ENCODE measurements at regions not wholly inside any gene's neighbourhood (a gene's known extent, or its start where the extent isn't known, plus 50 kb on each side); places are given as distances from the start of the nearest gene placed in this dataset.

DNA sequence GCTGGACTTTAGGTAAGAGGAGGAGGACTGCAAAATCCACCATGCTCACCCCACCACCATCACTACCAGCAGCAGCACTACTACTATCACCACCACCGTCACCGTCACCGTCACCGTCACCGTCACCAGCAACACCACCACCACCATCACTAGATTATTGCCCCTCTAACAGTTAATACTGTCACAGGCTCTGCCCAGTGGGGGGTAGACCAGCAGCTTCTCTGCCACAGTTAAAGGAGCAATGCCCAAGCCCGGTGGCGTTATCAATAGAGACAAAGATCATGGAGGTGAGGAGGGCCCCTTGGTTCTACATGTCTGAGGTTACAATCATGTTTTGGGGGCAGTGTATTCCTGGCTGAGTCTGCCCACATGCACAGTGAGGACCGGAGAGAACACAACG lies 184.4 kb upstream of the DYNLRB2 start:
- no peak for DNase-seq (ENCODE audit: low read depth in 2 of 2)

DNA sequence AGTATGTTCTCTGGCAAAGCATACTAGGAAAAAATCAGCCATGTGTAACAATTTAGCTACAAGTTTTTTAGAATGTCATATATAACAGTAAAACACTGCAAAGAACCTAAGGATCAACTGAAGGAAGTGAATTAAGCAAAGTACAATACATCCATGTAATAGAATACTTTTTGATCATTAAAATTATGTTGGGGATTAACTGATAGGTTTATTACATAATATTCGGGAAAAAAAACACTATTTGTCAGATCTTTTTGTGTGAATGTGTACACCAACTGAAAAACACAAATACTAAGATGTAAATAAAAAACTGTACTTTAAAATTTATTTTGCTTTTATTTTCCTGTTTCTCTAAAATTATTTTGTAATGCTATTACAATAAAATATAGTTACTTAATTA lies 185.5 kb upstream of the DYNLRB2 start:
- DNase-seq (ENCODE audit: low read depth in 2 of 2): no peak

DNA sequence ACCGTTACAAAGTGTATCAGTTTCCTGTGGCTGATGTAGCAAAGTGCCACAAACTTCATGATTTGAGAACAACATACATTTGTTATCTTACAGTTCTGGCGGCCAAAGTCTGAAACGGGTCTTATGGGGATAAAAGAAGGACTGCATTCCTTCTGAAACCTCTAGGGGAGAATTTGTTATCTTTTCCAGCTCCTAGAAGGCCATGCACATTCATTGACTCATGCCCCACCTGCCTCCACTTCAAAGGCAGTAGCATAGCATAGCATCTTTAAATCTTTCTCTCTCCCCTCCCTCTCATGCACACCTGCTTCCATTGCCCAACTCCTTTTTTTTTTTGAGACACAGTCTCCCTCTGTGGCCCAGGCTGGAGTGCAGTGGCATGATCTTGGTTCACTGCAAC lies 190.7 kb upstream of the DYNLRB2 start:
- DNase-seq (ENCODE audit: low read depth in 2 of 2): no peak

DNA sequence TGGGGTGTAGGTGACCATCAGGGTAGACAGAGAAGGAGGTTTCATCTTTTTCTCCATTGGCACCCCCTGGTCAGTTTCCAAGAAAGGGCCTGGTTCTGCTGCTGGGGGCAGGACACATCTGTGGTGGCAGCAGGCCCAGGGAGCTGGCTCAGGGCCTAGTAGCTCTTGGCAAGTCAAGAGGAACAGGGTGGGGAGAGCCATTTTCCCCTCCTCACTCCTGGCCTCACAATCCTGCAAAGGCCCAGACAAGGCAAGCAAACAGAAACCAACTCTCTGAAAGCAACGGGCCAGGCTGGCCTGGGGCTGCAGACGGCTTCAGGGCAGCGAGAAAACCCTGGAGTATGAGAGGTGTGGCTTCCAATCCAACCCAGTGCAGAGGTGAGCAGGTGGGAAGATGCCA lies 192.9 kb upstream of the DYNLRB2 start:
- no peak for DNase-seq (ENCODE audit: low read depth in 2 of 2)

DNA sequence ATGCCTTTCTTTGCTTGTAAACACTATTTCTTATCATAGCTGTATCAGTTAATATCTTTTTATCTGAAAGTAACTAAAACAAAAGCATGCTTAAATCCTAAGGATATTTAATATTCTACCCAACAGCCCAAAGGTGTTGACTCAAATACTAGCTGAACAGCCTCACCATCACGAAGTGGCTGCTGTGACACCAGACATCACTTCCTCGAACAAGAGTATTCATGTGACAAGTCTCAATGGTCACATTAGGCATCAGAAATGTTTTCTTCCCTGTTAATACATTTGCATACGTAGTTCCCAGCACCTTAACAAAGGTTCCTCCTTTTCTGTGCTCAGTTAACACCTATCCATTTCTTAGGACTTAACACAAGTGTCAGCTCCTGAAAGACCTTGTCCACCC lies 193.8 kb upstream of the DYNLRB2 start:
- no peak for DNase-seq (ENCODE audit: low read depth in 2 of 2)

DNA sequence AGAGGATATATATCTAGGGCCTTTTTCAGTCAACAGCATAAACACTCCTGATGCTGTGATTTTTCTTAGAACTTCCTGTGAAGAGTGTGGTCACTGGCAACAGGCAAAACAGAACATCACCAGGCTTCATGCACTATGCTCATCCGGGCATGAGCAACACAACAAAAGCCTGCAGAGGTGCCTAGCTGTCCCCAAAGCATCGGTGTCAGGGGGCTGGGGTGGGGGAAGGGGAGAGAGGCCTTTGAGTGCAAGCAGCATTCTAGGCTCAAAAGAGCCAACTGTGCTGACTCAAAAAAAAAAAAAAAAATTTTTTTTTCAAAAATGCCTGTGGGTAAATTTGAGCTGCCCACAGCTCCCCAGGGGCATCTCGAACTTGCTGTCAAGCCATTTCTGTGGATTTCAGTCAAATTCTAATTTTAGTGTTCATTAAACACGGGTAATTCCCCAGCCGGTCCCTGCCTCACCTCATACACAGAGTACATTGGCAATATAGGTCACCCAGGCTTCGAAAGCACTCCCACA lies 194.6 kb upstream of the DYNLRB2 start:
- DNase-seq (ENCODE audit: low read depth in 2 of 2): no peak

DNA sequence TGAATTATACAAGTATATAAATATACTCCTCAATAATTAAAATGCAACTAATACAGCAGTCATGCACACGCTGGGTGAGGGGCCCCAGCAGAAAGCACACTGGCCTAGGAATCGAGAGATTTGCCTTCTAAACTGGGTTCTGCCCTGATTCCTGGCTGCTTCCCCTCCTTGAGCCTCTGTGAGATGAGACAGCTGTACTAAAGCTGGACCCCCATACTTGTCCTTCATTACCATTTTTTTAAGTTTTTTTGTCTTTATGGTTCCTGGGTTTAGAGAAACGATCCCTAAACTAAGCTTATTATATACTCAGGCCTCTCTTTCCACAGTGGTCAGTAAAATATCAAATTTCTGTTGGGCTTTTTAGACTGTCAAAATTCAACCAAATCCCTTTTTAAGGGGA lies 195.1 kb upstream of the DYNLRB2 start:
- DNase-seq (ENCODE audit: low read depth in 2 of 2): no peak

DNA sequence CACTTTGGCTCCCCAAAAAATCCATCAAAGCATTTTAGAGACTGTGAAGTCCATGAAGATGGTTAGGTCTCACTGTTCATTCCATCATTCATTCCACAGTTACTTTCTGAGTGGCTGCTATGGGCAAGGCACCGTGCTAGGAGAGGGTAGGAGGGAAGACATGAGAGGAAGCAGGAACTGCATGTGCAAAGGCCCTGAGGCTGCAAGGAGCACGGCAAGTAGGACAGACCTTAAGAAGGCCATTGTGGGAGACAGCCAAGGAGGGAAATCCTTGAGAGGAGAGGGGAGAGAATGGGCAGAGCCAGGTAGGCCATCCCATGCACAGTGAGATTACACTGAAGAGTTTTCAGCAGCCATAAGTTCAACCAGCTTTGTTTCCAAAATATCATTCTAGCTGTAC lies 196.2 kb upstream of the DYNLRB2 start:
- DNase-seq (ENCODE audit: low read depth in 2 of 2): no peak

DNA sequence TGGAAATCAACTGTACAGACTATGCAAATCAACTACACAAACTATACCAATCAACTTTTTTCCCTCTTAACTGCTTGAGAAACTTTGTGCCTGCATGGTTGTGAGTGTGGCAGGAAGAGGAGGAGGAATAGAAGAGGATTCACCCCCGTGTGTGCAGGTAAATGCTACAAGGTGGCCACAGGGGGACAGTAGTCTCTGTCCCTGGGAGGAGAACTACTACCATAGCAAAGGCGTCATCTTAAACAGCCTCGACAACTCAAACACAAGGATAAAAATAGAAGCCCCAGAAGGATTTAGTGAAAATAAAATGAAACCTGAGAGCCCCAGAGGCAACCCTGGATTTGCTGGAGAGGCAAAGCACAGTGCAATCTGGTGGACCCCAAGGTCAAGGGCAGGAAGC lies 199.5 kb upstream of the DYNLRB2 start:
- DNase-seq (ENCODE audit: low read depth in 2 of 2): no peak

DNA sequence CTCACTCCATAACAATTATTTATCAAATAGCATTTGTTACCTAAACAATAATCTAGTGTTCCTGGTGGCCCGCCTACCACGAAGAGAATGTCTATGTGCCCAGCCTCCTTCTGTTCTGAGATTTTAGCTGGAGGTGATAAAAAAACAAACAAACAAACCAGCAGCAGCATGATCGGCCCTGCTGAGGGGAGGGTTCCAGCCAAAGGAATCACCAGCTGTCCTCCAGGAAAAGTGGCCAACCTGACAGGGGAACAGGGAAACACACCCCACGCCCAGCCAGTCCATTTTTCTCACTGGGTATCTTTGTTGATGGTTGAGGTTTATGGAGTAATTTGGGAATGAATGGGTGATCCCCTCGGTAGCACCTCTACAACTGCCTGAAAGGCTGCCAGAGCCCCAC lies 203.0 kb upstream of the DYNLRB2 start:
- DNase-seq (ENCODE audit: low read depth in 2 of 2): no peak

DNA sequence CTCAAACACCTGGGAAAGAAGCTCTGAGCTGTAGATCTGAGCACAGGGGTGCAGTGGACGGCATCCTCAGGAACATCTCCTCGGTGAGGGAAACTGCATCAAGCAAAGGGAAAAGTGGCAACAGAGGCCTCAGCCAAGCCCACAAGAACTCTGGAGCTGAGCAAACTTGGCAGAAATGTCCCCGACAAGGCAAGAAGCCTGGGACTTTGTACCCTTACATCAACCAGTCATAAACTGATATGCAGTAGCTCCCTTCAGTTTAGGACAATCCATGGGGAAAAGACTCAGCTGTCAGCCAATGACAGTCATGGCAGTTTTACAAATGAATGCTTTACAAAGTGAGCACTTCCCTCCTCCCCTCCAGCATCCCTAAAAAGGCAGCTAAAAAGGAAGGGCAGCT lies 210.0 kb upstream of the DYNLRB2 start:
- DNase-seq (ENCODE audit: low read depth in 2 of 2): no peak

DNA sequence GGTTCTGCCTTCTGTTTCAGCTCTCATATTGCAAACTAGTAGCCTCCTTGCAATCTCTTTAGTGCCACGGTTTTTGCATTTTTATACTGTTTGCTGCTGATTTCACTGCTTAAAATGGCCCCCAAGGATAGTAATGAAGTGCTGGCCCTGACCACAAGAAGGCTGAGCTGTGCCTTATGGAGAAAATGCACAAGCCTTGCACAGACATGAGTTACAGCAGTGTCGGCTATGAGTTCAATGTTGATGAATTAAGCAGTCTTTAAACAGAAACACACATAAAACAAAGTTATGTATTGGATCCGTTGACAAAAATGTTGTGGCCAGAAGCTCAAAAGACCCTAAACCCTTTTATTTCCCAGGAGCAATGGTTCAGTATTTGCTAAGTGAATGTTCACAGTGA lies 210.6 kb upstream of the DYNLRB2 start:
- DNase-seq (ENCODE audit: low read depth in 2 of 2): no peak

DNA sequence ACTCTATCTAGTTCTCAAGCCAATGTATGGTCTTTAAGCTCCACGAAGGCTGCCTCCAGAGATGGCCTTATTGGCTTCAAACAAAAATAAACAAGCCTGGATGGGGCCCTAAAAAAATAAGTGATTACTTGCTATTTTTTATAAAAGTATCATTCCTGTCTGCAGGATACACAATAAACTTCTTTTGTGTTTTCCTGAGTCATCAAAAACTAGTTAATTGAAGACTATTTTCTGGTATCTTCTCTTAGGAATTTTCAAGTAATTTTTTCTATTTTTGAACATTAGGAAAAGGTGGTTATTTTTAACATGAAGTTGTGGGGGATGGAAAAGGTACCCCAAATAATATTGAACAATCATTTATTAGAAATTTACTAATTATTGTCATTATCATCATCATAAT lies 213.1 kb upstream of the DYNLRB2 start:
- DNase-seq (ENCODE audit: low read depth in 2 of 2): no peak

DNA sequence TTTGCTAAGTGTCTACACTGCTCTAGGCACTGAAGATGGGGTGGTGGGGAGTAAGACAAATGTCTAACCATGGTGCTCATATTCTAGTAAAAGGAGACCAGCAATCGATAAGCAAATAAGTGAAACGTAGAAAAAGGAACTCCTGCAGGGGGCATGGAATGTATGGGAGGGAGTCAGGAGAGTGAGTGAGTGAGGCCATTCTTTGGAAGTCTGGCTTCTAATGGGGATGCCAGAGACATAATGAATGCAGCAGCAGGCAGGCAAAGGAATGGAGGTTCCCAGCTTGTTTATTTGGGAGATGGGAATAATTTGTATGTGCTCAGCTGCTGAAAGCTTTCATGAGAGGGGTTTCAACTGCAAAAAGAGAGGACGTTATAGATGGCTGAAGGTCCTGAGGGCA lies 216.4 kb upstream of the DYNLRB2 start:
- DNase-seq (ENCODE audit: low read depth in 2 of 2): no peak

DNA sequence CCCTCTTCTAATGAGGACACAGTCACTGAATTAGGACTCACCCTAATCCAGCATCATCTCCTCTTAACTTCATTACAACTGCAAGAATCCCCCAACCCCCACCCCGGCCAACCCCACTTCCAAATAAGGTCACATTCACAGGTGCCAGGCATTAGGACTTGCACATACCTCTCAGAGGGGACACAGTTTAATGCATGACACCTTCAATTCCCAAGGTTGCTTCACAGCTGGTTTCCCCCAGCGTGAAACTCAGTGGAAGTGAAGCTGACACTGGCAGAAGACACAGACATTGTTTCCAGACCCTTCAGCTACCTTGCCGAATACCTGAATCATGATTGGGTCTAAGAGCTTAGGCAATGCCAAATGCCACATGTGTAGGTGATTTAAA lies 217.0 kb upstream of the DYNLRB2 start:
- no peak for DNase-seq (ENCODE audit: low read depth in 2 of 2)

DNA sequence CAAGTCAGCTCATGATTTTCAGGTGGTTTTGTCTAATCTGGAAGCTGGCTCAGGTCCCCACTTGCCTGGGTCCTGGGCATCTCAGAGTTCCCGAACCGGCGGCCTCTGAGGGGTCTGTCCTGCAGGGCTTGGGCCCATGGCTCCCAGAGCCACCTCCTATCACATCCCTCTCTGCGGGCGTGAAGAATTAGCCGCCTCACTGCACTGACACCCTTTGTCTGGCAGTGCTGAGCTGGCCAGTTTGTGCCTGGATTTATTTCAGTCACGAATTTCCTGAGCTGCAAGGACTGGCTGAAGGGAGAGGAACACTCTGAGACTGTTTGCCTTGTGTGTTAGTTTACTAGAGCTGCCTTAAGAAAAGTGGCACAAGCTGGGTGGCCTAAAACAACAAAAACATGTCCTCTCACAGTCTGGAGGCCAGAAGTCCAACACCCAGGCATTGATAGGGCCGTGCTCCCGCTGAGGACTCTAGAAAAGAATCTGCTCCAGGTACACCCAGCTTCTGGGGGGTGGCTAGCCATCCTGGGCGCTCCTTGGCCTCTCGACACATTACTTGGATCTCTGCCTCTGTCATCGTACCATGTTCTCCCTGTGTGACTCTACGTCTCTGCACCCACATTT lies 217.5 kb upstream of the DYNLRB2 start:
- DNase-seq (ENCODE audit: low read depth in 2 of 2): no peak

DNA sequence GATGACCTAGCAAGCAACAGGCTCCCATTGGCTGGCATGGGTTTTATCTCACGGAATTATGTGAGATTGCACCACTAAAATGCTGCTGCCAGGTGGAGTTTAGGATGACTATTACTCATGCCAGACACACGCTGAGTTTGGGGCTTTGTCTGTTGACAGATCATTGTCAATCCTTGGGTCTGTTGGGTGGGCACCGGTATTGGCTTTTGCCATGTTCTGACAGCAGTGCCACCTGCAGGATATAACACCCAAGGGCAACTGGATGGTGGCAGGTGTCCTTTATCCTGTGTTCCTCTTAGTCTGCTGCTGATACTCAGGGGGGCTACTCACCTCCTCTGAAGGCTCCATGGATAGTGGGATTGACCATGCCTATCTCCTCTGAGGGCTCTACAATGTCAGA lies 221.6 kb upstream of the DYNLRB2 start:
- no peak for DNase-seq (ENCODE audit: low read depth in 2 of 2)

DNA sequence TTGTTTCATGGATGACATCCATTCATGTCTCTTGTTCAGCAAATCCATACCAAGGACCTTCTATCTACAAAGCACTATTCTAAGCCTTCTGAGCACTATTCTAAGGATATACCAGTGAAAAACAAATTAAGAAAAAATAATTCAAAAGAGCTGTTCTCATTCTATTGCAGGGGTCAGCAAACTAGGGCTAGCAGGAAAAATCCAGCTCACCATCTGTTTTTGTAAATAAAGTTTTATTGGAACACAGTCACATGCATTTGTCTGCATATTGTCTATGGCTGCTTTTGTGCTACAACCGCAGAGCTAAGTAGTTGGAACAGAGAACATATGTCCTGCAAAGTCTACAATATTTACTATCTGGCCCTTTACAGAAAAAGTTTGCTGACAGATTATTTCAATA lies 222.7 kb upstream of the DYNLRB2 start:
- DNase-seq (ENCODE audit: low read depth in 2 of 2): no peak

DNA sequence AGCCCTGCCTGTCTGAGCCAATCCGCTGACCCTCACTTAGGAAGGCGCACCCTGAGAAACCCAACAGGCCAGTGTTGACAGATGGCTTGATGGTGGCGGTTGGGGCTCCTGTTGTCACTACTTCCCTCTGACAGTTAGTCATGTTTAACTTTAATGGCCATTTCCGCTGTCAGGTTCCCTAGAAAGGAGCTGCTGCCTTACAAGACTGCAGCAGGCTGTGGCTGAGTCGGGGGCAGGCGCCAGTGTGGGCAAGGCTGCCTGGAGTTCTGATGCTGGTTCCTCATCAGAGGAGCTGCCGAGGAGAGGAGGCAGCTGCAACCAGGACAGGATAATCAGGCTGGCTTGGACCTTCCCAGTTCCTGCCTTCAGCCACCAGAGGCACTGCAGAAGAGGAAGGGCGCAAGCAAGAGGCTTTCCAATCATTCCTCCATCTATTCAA lies 223.2 kb upstream of the DYNLRB2 start:
- no peak for DNase-seq (ENCODE audit: low read depth in 2 of 2)

DNA sequence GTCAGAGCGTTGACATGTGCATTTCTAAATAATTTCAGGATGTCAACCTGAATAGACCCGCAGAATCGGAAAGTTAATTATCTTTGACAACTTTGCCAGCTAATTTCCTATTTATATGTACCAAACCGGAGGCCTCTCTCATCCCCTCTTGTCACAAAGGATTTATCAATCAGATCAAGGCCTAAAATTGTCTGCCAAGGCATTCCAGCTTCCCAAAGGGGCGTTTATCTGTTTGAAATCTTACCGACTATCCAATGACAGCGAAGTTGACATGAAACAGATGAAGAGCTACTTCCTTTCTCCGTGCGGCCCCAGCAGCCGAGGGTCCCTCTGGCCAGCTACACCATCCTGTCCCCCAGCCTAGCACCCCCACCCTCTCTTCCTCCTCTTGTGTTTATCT lies 223.7 kb upstream of the DYNLRB2 start:
- DNase-seq (ENCODE audit: low read depth in 2 of 2): no peak

DNA sequence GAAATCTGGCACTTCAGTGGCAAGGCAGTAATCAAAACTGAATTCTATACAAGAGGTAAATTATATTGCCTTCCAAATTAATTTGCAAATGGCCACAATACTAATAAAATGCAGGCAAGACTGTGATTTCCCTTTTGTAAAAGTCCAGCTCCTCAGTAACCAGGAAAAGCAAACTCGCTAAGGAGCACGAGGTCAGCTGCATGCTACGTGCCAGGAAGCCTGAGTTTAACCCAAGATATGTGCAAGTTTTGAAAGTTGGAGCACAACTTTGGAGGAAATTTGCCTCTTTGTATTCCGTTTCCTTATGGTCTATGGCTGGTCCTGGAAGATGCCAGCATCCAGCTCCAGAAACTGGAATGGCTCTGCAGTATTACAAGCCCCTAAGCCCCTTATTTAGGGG lies 226.8 kb upstream of the DYNLRB2 start:
- no peak for DNase-seq (ENCODE audit: low read depth in 2 of 2)

DNA sequence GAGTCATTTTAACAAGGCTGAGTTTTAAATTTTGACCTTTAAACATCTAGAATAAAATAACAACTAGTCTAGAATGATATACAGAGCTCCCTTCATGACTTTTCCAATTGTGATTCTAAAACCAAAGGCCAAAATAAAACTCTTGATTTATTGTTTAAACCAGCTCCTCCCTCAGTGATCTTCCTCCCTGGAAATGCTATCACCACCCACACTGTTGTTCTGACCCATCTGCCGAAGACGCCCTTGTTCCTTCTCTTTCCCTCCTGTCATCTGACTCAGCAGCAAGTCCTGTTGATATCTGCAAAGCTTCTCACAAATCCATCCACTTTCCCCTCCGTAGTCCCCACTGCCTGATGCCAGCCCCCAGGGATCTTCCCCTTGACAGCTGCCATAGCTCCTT lies 231.6 kb upstream of the DYNLRB2 start:
- no peak for DNase-seq (ENCODE audit: low read depth in 2 of 2)

DNA sequence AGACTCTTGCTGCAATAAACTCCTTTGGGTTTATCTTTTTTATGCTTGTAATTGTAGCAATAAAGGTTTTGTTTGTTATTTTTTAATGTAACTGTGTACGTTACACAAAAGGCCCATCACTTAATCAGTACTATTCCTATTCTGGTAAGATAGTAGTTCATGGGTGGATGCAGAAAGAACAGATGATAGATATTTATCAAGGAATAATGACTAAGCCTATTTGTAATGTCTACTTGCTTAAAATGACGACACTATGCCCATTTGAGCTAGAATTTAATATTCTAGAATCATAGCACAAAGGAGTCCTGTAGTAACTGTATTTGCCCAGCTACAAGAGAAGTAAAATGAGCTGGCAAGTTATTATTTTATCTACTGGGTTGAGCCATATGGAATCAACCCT lies 235.4 kb upstream of the DYNLRB2 start:
- DNase-seq (ENCODE audit: low read depth in 2 of 2): no peak

DNA sequence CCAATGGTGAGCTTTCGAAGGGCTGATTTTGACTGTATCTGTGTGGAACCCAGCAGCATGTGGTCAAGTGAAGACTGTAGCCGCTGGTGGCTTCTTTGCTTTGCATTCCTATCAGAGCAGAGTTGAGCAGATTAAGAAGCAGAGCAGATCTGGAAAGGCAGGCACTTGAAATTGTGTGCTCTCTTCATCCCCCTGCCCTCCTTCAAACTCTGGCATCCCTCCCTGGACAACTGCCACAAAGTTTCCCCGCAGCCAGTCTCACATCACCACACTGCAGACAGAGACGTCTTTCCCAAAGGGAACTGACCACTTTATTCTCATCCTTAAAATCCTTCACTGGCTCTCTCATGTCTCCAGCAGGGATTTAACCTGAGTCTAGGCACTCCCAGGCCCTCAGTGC lies 237.1 kb upstream of the DYNLRB2 start:
- no peak for DNase-seq (ENCODE audit: low read depth in 2 of 2)
